Thymus (tissue), 11 donors: ENCODE measurements at regions not wholly inside any gene's neighbourhood (a gene's known extent, or its start where the extent isn't known, plus 50 kb on each side); places are given as distances from the start of the nearest gene placed in this dataset.

ENCODE experiments used
- DNase-seq, 9 donors: peaks; one replicate each; pipeline ENCODE4 v3.0.0-alpha.2; 2013; ENCODE audit warnings: low spot score in 9 of 9, low read depth in 6 of 9, missing footprints in 1 of 9
- H3K27ac ChIP-seq, 2 donors: one replicate each; pipeline ENCODE4 v1.5.1; 2013; ENCODE audit warnings: control low read depth in 1 of 2, low read depth in 1 of 2, low read length in 1 of 2, mild to moderate bottlenecking in 1 of 2, moderate library complexity in 1 of 2
- H3K27me3 ChIP-seq, 2 donors: one replicate each; pipeline ENCODE4 v1.5.1; 2013; ENCODE audit warnings: low read length in 1 of 2; ENCODE audit not compliant: control insufficient read depth in 2 of 2, insufficient read depth in 1 of 2
- H3K36me3 ChIP-seq, 2 donors: one replicate each; pipeline ENCODE4 v1.5.1; 2013; ENCODE audit warnings: low read length in 1 of 2, mild to moderate bottlenecking in 1 of 2, moderate library complexity in 1 of 2; ENCODE audit not compliant: control insufficient read depth in 2 of 2, insufficient read depth in 2 of 2
- H3K4me1 ChIP-seq, 2 donors: one replicate each; pipeline ENCODE4 v1.5.1; 2013; ENCODE audit warnings: low read length in 2 of 2; ENCODE audit not compliant: control insufficient read depth in 2 of 2, insufficient read depth in 2 of 2
- H3K4me3 ChIP-seq, 2 donors: one replicate each; pipeline ENCODE4 v1.5.1; 2013; ENCODE audit warnings: low read length in 2 of 2, control low read depth in 1 of 2, mild to moderate bottlenecking in 1 of 2
- H3K9me3 ChIP-seq, 2 donors: one replicate each; pipeline ENCODE4 v1.5.1; 2013; ENCODE audit warnings: low read length in 1 of 2, mild to moderate bottlenecking in 1 of 2; ENCODE audit not compliant: control insufficient read depth in 2 of 2, insufficient read depth in 1 of 2
- WGBS: extraction: QIAGEN DNeasy Blood & Tissue Kit; methylation state at CpG from one replicate; pipeline ENCODE4 v1.1.7; 2013; 5-methylcytosine and 5-hydroxymethylcytosine counted together
- donor health status: healthy.

DNA sequence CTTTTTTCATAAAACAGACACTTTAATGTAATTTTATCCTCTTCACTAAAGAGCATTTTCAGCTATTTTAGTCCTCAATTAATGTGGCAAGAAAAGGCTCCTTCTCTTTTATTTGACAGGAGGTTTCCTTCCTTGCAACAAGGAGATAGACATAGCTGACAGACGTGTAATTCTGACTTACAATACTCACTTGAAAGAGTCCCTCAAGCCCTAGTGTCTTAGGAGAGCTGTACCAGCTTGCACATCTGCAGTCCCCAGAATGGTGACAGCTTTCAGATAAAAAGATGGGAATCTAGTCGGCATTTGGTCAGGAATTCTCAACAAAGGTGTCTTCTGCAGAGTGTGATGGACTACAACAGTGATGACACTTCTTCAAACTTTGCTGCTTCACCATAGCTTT, 603.7 kb upstream of the PTCHD4 start:
- no peak for DNase-seq
- no peaks in the 10 kb centered on the region for H3K9me3 ChIP-seq
- no peaks in the 10 kb centered on the region for H3K36me3 ChIP-seq
- no peak overlapping the region for H3K4me3 ChIP-seq
- H3K27ac ChIP-seq, result no peak overlapping the region
- H3K27me3 ChIP-seq, result no peaks in the 10 kb centered on the region
- WGBS, result 83% methylated on average over 2 of the region's 2 CpGs
- H3K4me1 ChIP-seq, result no peaks in the 10 kb centered on the region

DNA sequence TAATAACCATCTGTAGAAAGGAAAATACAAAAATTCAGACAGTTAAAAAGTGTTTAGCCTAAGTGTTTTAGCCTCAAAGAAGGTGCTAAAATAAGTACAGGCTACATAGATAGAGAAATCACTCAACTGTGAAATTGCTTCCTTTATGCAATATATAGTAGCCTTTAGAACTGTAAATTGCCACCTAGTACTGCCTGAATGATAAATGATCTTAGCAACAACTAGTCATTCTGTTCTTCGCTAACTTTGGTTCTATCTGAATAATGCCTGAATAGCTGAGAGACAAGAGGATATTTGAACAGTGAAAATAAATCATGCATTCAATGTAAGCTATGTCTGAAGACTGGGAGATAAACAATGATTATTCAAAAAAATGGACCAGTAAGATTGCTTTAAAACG, 603.3 kb upstream of the PTCHD4 start:
- no peaks in the 10 kb centered on the region for H3K4me1 ChIP-seq
- no peak for DNase-seq
- 84% methylated on average over 2 of the region's 2 CpGs for WGBS
- H3K36me3 ChIP-seq, result no peaks in the 10 kb centered on the region
- no peak overlapping the region for H3K4me3 ChIP-seq
- no peaks in the 10 kb centered on the region for H3K9me3 ChIP-seq
- H3K27me3 ChIP-seq, result no peaks in the 10 kb centered on the region
- no peak overlapping the region for H3K27ac ChIP-seq

DNA sequence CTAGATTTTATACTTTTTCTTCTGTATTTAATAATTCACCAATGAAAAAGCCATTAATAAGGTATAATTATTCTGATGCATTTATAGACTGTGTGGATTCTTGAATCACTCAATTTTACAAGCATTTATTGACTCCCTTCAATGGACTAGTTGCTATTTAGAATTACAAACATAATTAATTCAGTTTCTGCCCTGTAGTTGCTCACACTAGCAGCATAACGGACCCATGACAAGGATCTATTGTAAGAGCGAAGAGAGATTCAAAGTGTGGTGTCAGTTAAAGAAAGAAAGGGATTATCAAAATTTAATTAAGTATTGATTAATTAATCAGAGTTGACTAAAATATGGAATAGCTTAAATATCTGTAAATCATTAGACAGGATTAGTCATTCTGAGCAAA, 602.6 kb upstream of the PTCHD4 start:
- Histone ChIP-seq H3K36me3 (no peaks in the 10 kb centered on the region), H3K27ac (no peak overlapping the region), H3K9me3 (no peaks in the 10 kb centered on the region), H3K4me1 (no peaks in the 10 kb centered on the region), H3K4me3 (no peak overlapping the region), H3K27me3 (no peaks in the 10 kb centered on the region)
- no peak for DNase-seq
- 97% methylated on average over 2 of the region's 2 CpGs for WGBS

GRCh38 chr6:48706310-48706709, 595.3 kb upstream of the PTCHD4 start:
- Histone ChIP-seq H3K27me3 (no peaks in the 10 kb centered on the region), H3K4me1 (no peaks in the 10 kb centered on the region)

DNA sequence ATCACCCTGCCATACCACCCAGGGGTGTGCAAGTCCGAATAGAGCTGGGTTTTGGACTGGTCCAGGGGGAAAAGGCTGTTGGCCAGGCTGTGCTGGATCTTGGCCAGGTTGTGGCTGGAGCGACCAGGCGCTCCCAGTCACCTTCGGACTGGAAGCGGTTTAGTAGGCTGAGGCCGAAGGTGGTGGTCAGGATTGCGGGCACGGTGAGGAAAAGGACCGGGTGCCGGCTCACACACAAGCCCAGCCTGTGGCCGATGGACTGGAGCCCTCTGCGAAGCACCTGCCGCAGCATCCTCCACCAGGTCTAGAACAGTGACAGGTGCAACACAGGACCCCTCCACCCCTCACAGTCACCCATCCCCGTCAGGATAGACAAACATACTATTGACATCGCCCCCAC, 590.6 kb upstream of the PTCHD4 start:
- no peaks in the 10 kb centered on the region for H3K4me1 ChIP-seq
- H3K27me3 ChIP-seq, result no peaks in the 10 kb centered on the region
- no peak overlapping the region for H3K4me3 ChIP-seq
- WGBS, result 95% methylated on average over 15 of the region's 15 CpGs
- H3K36me3 ChIP-seq, result no peaks in the 10 kb centered on the region
- no peak for DNase-seq
- H3K27ac ChIP-seq, result no peak overlapping the region
- peaks cover 3 to 5% of the 10 kb centered on the region in 2 donors for H3K9me3 ChIP-seq

More at GRCh38 chr6:48706310-48706709, 595.3 kb upstream of the PTCHD4 start:
- no peak overlapping the region for H3K4me3 ChIP-seq
- H3K9me3 ChIP-seq, result peaks cover 3 to 5% of the 10 kb centered on the region in 2 donors
- DNase-seq, result no peak
- no peak overlapping the region for H3K27ac ChIP-seq
- H3K36me3 ChIP-seq, result no peaks in the 10 kb centered on the region

DNA sequence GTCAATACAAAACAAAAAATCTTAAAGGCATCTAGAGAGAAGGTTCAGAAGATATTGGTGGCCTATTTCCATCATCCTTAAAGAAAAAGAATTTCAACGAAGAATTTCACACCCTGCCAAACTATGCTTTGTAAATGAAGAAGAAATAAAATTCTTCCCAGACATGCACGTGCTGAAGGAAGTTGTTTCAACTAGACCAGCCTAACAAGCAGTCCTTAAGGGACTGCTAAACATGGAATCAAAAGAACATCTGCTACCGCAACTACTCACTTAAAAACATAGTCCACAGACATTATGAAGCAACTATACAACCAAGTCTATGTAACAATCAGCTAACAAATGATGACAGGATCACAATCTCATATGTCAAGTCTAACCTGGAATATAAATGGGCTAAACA, 584.9 kb upstream of the PTCHD4 start:
- H3K27ac ChIP-seq, result no peak overlapping the region
- peaks cover 2 to 8% of the 10 kb centered on the region in 2 donors for H3K9me3 ChIP-seq
- no peak overlapping the region for H3K4me3 ChIP-seq
- H3K27me3 ChIP-seq, result no peaks in the 10 kb centered on the region
- H3K36me3 ChIP-seq, result no peaks in the 10 kb centered on the region
- no peaks in the 10 kb centered on the region for H3K4me1 ChIP-seq
- WGBS, result 93% methylated on average over 3 of the region's 3 CpGs
- DNase-seq, result no peak

DNA sequence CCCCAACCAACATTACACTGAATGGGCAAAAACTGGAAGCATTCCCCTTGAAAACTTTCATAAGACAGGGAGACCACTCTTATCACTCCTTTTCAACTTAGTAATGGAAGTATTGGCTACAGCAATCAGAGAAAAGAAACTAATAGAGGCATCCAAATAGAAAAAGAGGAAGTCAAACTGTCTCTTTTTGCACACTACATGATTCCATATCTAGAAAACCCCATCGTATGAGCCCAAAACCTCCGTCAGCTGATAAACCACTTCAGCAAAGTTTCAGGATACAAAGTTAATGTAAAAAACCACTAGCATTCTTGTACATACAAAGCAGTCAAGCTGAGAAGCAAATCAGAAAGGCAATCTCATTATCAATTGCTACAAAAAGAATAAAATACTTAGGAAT, 580.4 kb upstream of the PTCHD4 start:
- H3K4me1 ChIP-seq, result no peaks in the 10 kb centered on the region
- no peaks in the 10 kb centered on the region for H3K27me3 ChIP-seq
- 43% methylated on average over 2 of the region's 2 CpGs for WGBS
- no peak overlapping the region for H3K4me3 ChIP-seq
- H3K27ac ChIP-seq, result no peak overlapping the region
- peaks cover 2 to 17% of the 10 kb centered on the region in 2 donors for H3K9me3 ChIP-seq
- DNase-seq, result no peak
- no peaks in the 10 kb centered on the region for H3K36me3 ChIP-seq

- Histone ChIP-seq H3K9me3 (peaks cover 2 to 15% of the 10 kb centered on the region in 2 donors), H3K4me3 (no peak overlapping the region), H3K27ac (no peak overlapping the region), H3K27me3 (no peaks in the 10 kb centered on the region), H3K36me3 (no peaks in the 10 kb centered on the region), H3K4me1 (no peaks in the 10 kb centered on the region)
- no peak for DNase-seq
These were observed 578.5 kb upstream of the PTCHD4 start for GRCh38 chr6:48689498-48689897.

DNA sequence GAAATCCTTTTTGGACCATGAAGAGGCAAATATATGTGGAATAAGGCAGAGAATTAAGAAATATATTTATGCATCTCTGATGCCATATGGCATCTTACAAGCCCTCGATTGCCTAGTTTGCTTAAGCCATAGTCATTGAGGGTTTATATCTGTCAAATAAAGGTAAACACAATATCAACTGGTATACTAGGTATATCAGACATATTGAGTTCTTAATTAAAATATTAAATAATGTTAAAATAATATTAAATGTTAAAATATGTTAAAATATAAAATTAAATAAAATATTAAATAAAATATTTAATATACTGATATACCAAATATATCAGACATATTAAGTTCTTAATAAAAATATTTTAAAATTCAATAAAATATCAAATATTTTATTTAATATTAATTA, 567.4 kb upstream of the PTCHD4 start:
- no peak for DNase-seq
- WGBS, result 93% methylated on average over 1 of the region's 1 CpG
- Histone ChIP-seq H3K27me3 (no peaks in the 10 kb centered on the region), H3K36me3 (no peaks in the 10 kb centered on the region), H3K4me3 (no peak overlapping the region), H3K9me3 (no peaks in the 10 kb centered on the region), H3K4me1 (no peaks in the 10 kb centered on the region), H3K27ac (no peak overlapping the region)

DNA sequence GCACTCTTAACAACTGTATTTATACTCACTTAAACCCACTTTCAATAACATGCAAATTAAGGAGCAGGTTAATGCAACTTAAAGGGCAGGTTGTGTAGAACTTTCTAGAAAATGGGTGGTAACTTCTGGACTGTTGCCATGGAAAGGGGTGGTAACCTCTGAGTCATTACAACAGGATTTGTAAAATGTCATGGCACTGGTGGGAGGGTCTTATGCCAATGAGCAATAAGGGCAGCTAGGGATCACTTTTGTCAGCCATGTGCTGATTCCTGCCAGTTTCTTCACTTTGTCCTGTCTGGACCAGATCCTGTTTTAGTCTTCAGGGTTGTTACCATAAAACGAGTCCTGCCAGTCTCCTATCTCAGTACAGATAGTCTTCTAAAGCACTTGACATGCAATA, 560.5 kb upstream of the PTCHD4 start:
- H3K27ac ChIP-seq, result no peak overlapping the region
- DNase-seq, result no peak
- 81% methylated on average over 1 of the region's 1 CpG for WGBS

More for the DNA sequence above, 560.5 kb upstream of the PTCHD4 start:
- Histone ChIP-seq H3K9me3 (no peaks in the 10 kb centered on the region), H3K36me3 (no peaks in the 10 kb centered on the region), H3K4me1 (no peaks in the 10 kb centered on the region), H3K27me3 (no peaks in the 10 kb centered on the region), H3K4me3 (no peak overlapping the region)
